ENCODE measurements at regions not wholly inside any gene's neighbourhood (a gene's known extent, or its start where the extent isn't known, plus 50 kb on each side); places are given as distances from the start of the nearest gene placed in this dataset.
"Not testable (repeated sequence)": the region's sequence is repeated elsewhere in the genome, so short reads cannot be mapped to it uniquely, and the experiment has no call there.

- TF ChIP-seq POLR2AphosphoS5 (IDR thresholded peaks at IDR 0.05; ENCODE audit: insufficient read depth in 1 of 2, low read depth in 1 of 2) = no peak
- Histone ChIP-seq H3K4me3 (no peak overlapping the region), H3K36me3 (no peaks in the 10 kb centered on the region), H3K9me3 (no peaks in the 10 kb centered on the region), H3K4me1 (no peaks in the 10 kb centered on the region), H3K27me3 (no peaks in the 10 kb centered on the region), H3K27ac (no peak overlapping the region)
- no peak for DNase-seq (ENCODE audit: extremely low spot score in 2 of 2)
- intact Hi-C loops (cut with DNase I) = no loop called here
Observed at GRCh38 chr2:75375646-75376582, 176.6 kb upstream of the TACR1 start.

DNA sequence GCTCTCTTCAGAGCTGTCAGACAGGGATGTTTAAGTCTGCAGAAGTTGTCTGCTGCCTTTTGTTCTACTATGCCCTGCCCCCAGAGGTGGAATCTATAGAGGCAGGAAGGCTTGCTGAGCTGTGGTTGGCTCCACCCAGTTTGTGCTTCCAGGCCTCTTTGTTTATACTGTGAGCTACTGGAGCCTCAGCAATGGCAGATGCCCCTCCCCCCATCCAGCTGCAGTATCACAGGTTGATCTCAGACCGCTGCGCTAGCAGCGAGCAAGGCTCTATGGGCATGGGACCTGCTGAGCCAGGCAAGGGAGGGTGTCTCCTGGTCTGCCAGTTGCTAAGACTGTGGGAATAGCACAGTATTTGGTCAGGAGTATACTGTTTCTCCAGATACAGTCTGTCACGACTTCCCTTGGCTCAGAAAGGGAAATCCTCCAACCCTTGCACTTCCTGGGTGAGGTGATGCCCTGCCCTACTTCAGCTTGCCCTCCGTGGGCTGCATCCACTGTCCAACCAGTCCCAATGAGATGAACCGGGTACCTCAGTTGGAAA, 175.2 kb upstream of the TACR1 start:
- H3K4me3 ChIP-seq; H3K9me3 ChIP-seq; H3K36me3 ChIP-seq; H3K27me3 ChIP-seq; intact Hi-C loops (cut with DNase I); H3K4me1 ChIP-seq; DNase-seq (ENCODE audit: extremely low spot score in 2 of 2); H3K27ac ChIP-seq: not testable (repeated sequence)

DNA sequence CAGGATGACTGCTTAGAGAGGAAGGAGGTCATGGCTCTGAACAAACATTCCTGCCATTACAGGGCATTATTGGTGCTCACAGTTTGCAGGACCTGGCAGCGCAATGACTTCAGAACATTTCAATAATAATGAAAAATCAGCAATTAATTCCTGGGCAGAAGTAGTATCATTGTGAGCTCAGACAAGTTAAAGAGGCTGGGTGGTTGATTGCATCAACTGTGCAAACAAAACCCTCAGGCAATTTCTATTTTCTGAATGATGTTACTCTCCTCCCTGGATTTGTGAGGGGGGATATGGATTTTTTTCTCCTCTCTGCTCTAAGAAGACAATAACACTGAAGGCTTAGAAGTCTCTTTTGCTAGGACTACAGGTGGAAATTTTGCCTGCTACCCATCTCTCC, 168.1 kb upstream of the TACR1 start:
- Histone ChIP-seq H3K9me3 (no peaks in the 10 kb centered on the region), H3K27ac (no peak overlapping the region), H3K27me3 (no peaks in the 10 kb centered on the region), H3K4me3 (no peak overlapping the region), H3K4me1 (no peaks in the 10 kb centered on the region), H3K36me3 (no peaks in the 10 kb centered on the region)
- intact Hi-C loops (cut with DNase I) = no loop called here
- TF ChIP-seq, protein P1, sequence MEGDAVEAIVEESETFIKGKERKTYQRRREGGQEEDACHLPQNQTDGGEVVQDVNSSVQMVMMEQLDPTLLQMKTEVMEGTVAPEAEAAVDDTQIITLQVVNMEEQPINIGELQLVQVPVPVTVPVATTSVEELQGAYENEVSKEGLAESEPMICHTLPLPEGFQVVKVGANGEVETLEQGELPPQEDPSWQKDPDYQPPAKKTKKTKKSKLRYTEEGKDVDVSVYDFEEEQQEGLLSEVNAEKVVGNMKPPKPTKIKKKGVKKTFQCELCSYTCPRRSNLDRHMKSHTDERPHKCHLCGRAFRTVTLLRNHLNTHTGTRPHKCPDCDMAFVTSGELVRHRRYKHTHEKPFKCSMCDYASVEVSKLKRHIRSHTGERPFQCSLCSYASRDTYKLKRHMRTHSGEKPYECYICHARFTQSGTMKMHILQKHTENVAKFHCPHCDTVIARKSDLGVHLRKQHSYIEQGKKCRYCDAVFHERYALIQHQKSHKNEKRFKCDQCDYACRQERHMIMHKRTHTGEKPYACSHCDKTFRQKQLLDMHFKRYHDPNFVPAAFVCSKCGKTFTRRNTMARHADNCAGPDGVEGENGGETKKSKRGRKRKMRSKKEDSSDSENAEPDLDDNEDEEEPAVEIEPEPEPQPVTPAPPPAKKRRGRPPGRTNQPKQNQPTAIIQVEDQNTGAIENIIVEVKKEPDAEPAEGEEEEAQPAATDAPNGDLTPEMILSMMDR (IDR thresholded peaks at IDR 0.05) = no peak
- DNase-seq (ENCODE audit: extremely low spot score in 2 of 2) = no peak

DNA sequence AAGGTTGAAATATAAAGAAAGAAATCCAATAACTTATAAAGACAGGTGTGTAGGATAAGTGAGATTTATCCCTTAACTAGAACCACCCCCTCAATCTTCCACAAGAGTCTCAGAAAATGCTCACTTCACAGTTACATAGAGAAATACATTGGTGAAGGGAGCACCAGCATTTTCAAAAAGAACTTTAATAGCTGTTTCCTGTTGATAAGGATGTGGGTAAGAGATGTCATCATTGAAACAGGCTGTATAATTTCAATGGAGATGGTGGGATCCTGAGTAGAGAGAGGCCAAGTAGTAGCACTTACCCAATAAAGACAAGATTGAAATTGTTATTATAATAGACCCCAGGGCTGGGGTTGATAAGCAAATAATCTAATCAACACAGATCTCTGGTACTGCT, 162.2 kb upstream of the TACR1 start:
- no peaks in the 10 kb centered on the region for H3K9me3 ChIP-seq
- DNase-seq (ENCODE audit: extremely low spot score in 2 of 2) = no peak
- H3K4me1 ChIP-seq = no peaks in the 10 kb centered on the region
- TF ChIP-seq POLR2AphosphoS5 (IDR thresholded peaks at IDR 0.05; ENCODE audit: insufficient read depth in 1 of 2, low read depth in 1 of 2) = no peak
- TF ChIP-seq POLR2A (IDR thresholded peaks at IDR 0.05) = no peak
- TF ChIP-seq, protein P1 (IDR thresholded peaks at IDR 0.05) = no peak
- H3K27ac ChIP-seq = no peak overlapping the region
- H3K4me3 ChIP-seq = no peak overlapping the region
- intact Hi-C loops (cut with DNase I) = no loop called here
- H3K36me3 ChIP-seq = no peaks in the 10 kb centered on the region
- no peaks in the 10 kb centered on the region for H3K27me3 ChIP-seq

DNA sequence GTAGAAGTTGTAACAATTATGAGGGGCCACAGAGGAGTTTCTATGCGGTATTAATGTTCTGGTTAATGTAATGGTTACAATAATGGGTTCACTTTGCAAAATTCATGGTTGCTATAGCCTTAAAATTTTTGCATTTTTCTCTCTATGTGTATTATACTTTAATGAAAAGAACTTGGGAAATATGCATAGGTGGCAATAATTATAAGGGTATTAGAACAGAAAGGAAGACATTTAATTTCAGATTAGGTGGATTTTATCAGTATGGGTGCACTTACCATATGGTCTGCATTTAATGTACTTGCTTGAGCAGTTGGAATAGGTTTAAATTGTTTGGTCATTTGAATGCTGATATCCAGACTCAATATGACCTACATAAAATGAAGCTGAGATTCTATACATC, 161.6 kb upstream of the TACR1 start:
- H3K36me3 ChIP-seq = no peaks in the 10 kb centered on the region
- no peak overlapping the region for H3K27ac ChIP-seq
- no peaks in the 10 kb centered on the region for H3K9me3 ChIP-seq
- no peak overlapping the region for H3K4me3 ChIP-seq
- no peaks in the 10 kb centered on the region for H3K27me3 ChIP-seq
- TF ChIP-seq, protein P1 (IDR thresholded peaks at IDR 0.05) = no peak
- TF ChIP-seq POLR2A (IDR thresholded peaks at IDR 0.05) (no peak), POLR2AphosphoS5 (IDR thresholded peaks at IDR 0.05; ENCODE audit: insufficient read depth in 1 of 2, low read depth in 1 of 2) (no peak)
- intact Hi-C loops (cut with DNase I) = no loop called here
- no peak for DNase-seq (ENCODE audit: extremely low spot score in 2 of 2)
- no peaks in the 10 kb centered on the region for H3K4me1 ChIP-seq

DNA sequence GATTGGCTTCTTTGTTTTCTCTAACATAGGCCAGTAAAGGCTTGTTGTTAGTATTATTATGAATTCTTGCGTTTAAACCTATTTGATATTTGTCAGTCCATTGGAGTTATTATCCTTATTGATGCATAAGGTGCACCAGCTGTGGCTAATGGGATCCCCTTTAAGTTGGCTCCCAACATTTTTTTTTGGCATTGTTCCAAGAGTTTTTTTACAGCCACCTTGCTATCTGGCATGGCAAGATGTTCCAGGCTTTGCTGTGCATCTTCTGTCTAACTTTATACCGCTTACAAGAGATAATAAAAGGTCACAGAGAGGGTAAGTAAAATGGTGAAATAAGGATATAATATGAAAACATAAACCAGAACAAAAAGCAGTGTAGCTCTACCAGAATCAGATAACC, 157.5 kb upstream of the TACR1 start:
- H3K9me3 ChIP-seq = no peaks in the 10 kb centered on the region
- H3K27ac ChIP-seq = no peak overlapping the region
- TF ChIP-seq, protein P1 (IDR thresholded peaks at IDR 0.05) = no peak
- TF ChIP-seq POLR2A (IDR thresholded peaks at IDR 0.05) = no peak
- intact Hi-C loops (cut with DNase I) = no loop called here
- no peaks in the 10 kb centered on the region for H3K27me3 ChIP-seq
- H3K4me3 ChIP-seq = no peak overlapping the region
- DNase-seq (ENCODE audit: extremely low spot score in 2 of 2) = no peak
- H3K4me1 ChIP-seq = no peaks in the 10 kb centered on the region
- H3K36me3 ChIP-seq = no peaks in the 10 kb centered on the region

All from vagina (tissue), 2 donors.